Stimulated activated CD8-positive, alpha-beta memory T cell treated with anti-CD3 and anti-CD28 coated beads, Interleukin-4, amount 100 ng/mL, for 4 hours (primary cell): ENCODE measurements at regions not wholly inside any gene's neighbourhood (a gene's known extent, or its start where the extent isn't known, plus 50 kb on each side); places are given as distances from the start of the nearest gene placed in this dataset.
"Not testable (repeated sequence)": the region's sequence is repeated elsewhere in the genome, so short reads cannot be mapped to it uniquely, and the experiment has no call there.

Experiments
- DNase-seq, 2 donors: peaks; one replicate each; pipeline ENCODE4 v3.0.0-alpha.2; 2020; ENCODE audit warnings: low read depth in 2 of 2, low spot score in 1 of 2

- DNase-seq, result no peak
These were observed 401.2 kb downstream of the TNS1 start for GRCh38 chr2:217601601-217602000.

- DNase-seq, result no peak
These were observed 402.9 kb downstream of the TNS1 start for GRCh38 chr2:217599906-217600305.

- DNase-seq, result no peak
These were observed 405.1 kb downstream of the TNS1 start for GRCh38 chr2:217597681-217598080.

GRCh38 chr2:217597145-217597544 is 405.6 kb downstream of the TNS1 start:
- no peak for DNase-seq

GRCh38 chr2:217593732-217594131 is 409.1 kb downstream of the TNS1 start:
- no peak for DNase-seq

- DNase-seq, result no peak
These were observed 414.5 kb downstream of the TNS1 start for GRCh38 chr2:217588266-217588665.

- no peak for DNase-seq
These were observed 417.4 kb downstream of the TNS1 start for GRCh38 chr2:217585362-217585761.

- not testable (repeated sequence) for DNase-seq
These were observed 422.4 kb downstream of the TNS1 start for GRCh38 chr2:217580407-217580806.

GRCh38 chr2:217573571-217573970 is 429.2 kb downstream of the TNS1 start:
- no peak for DNase-seq

GRCh38 chr2:217570394-217570793 is 432.4 kb downstream of the TNS1 start:
- DNase-seq, result no peak

GRCh38 chr2:217568289-217568971 is 434.4 kb downstream of the TNS1 start:
- no peak for DNase-seq

- no peak for DNase-seq
These were observed 439.2 kb downstream of the TNS1 start for GRCh38 chr2:217563565-217563964.

- no peak for DNase-seq
These were observed 439.8 kb downstream of the TNS1 start for GRCh38 chr2:217562871-217563480.

- DNase-seq, result no peak
These were observed 443.7 kb downstream of the TNS1 start for GRCh38 chr2:217559084-217559483.

GRCh38 chr2:217555081-217555876 is 447.5 kb downstream of the TNS1 start:
- no peak for DNase-seq

GRCh38 chr2:217553679-217554078 is 449.1 kb downstream of the TNS1 start:
- no peak for DNase-seq

- DNase-seq, result no peak
These were observed 449.6 kb downstream of the TNS1 start for GRCh38 chr2:217553202-217553601.

- DNase-seq, result no peak
These were observed 450.7 kb downstream of the TNS1 start for GRCh38 chr2:217552081-217552480.

GRCh38 chr2:217551252-217551899 is 451.4 kb downstream of the TNS1 start:
- DNase-seq, result no peak

GRCh38 chr2:217539126-217539525 is 463.7 kb downstream of the TNS1 start:
- no peak for DNase-seq

- DNase-seq, result no peak
These were observed 464.1 kb downstream of the TNS1 start for GRCh38 chr2:217538719-217539118.
